ENCODE measurements at regions not wholly inside any gene's neighbourhood (a gene's known extent, or its start where the extent isn't known, plus 50 kb on each side); places are given as distances from the start of the nearest gene placed in this dataset.

DNA sequence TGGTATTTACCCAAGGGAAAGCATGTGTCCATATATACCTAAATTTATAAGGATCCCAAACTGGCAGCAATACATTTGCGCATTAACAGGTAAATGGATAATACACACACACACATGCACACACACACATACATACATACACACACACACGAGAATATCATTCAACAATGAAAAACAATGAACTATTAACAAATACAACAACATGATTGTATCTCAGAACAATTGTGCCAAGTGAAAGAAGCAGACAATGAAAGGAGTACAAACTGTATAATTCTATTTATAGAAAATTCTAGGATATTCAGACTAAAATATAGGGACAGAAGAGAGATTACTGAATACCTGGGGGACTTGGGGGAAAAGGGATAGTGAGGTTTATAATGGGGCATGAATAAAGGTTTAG is 323.0 kb downstream of the KCNJ2 start:
- TF ChIP-seq, protein P1, sequence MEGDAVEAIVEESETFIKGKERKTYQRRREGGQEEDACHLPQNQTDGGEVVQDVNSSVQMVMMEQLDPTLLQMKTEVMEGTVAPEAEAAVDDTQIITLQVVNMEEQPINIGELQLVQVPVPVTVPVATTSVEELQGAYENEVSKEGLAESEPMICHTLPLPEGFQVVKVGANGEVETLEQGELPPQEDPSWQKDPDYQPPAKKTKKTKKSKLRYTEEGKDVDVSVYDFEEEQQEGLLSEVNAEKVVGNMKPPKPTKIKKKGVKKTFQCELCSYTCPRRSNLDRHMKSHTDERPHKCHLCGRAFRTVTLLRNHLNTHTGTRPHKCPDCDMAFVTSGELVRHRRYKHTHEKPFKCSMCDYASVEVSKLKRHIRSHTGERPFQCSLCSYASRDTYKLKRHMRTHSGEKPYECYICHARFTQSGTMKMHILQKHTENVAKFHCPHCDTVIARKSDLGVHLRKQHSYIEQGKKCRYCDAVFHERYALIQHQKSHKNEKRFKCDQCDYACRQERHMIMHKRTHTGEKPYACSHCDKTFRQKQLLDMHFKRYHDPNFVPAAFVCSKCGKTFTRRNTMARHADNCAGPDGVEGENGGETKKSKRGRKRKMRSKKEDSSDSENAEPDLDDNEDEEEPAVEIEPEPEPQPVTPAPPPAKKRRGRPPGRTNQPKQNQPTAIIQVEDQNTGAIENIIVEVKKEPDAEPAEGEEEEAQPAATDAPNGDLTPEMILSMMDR (IDR thresholded peaks at IDR 0.05; ENCODE audit: extremely low read depth in 1 of 2, insufficient read depth in 1 of 2, low read depth in 1 of 2, low read length in 2 of 2), result no peak
- TF ChIP-seq FOS (IDR thresholded peaks at IDR 0.05; ENCODE audit: borderline replicate concordance, insufficient read depth, low read length), result no peak
- no peak for TF ChIP-seq POLR2A (IDR thresholded peaks at IDR 0.05; ENCODE audit: low read depth, low read length)
- TF ChIP-seq EZH2 (IDR thresholded peaks at IDR 0.05; ENCODE audit: borderline replicate concordance, low read depth, low read length, severe bottlenecking), result no peak
- no peak for TF ChIP-seq POLR2AphosphoS5 (IDR thresholded peaks at IDR 0.05; ENCODE audit: insufficient read depth, low read depth, low read length)

All from endothelial cell of umbilical vein (primary cell).